H1 (cell line): ENCODE measurements at regions not wholly inside any gene's neighbourhood (a gene's known extent, or its start where the extent isn't known, plus 50 kb on each side); places are given as distances from the start of the nearest gene placed in this dataset.
"Not testable (repeated sequence)": the region's sequence is repeated elsewhere in the genome, so short reads cannot be mapped to it uniquely, and the experiment has no call there.

Experiments
- CTCF ChIA-PET: fragments of 300-600 bp; sonication (Branson Sonifier 250); formaldehyde crosslinking; loops from one replicate; lab custom pipeline; 2021; ENCODE audit not compliant: partially characterized antibody; lab: Charles Lee
- POLR2A ChIA-PET: fragments of 300-600 bp; sonication (Branson Sonifier 250); formaldehyde crosslinking; loops from one replicate; lab custom pipeline; 2021; ENCODE audit warnings: inconsistent platforms; ENCODE audit not compliant: partially characterized antibody; lab: Charles Lee
- DNase-seq, 2 experiments: peaks; one replicate each; pipeline versions ENCODE4 v3.0.0 to v3.0.0-alpha.2; 2010 to 2022; ENCODE audit warnings: low spot score in 2 of 2, low read depth in 1 of 2, mixed read lengths in 1 of 2
- FAIRE-seq: peaks from 2 replicates; lab custom pipeline; 2011; peaks lifted over from hg19 to GRCh38; lab: Jason Lieb, UNC
- H2AFZ ChIP-seq: 2 replicates; pipeline ENCODE4 v1.8.1; 2012; ENCODE audit warnings: low read length, inconsistent platforms
- H2AK5ac ChIP-seq: 2 replicates; pipeline ENCODE4 v1.6.1; 2013; ENCODE audit warnings: low read depth, low read length
- H2BK120ac ChIP-seq: replicated peaks from 2 replicates; pipeline ENCODE3; 2013; ENCODE audit warnings: low read depth, low read length, inconsistent platforms
- H2BK12ac ChIP-seq: 2 replicates; pipeline ENCODE4 v1.6.1; 2013; ENCODE audit warnings: low read depth, low read length
- H2BK15ac ChIP-seq: 2 replicates; pipeline ENCODE4 v1.6.1; 2013; ENCODE audit warnings: low read length
- H2BK20ac ChIP-seq: 2 replicates; pipeline ENCODE4 v1.6.1; 2013; ENCODE audit warnings: low read length
- H2BK5ac ChIP-seq: 2 replicates; pipeline ENCODE4 v1.6.1; 2013; ENCODE audit warnings: low read depth, low read length
- H3K14ac ChIP-seq: 2 replicates; pipeline ENCODE4 v1.6.1; 2013; ENCODE audit warnings: inconsistent platforms; ENCODE audit not compliant: insufficient read length
- H3K18ac ChIP-seq: 2 replicates; pipeline ENCODE4 v1.6.1; 2013; ENCODE audit warnings: low read length; ENCODE audit errors: extremely low read depth
- H3K23ac ChIP-seq: 2 replicates; pipeline ENCODE4 v1.6.1; 2013; ENCODE audit warnings: inconsistent platforms; ENCODE audit not compliant: insufficient read length
- H3K23me2 ChIP-seq: 2 replicates; pipeline ENCODE4 v1.6.1; 2013; ENCODE audit warnings: low read depth, low read length
- H3K27ac ChIP-seq: 2 replicates; pipeline ENCODE4 v1.6.1; 2011; ENCODE audit warnings: low read depth, low read length, inconsistent platforms
- H3K27me3 ChIP-seq, 4 experiments: replicated peaks in 1 of 4; 1 replicate in 1 of 4; 2 replicates in 3 of 4; pipeline versions ENCODE4 v1.6.1 to v1.8.1; 2011 to 2013; ENCODE audit warnings: low read length in 3 of 4, mild to moderate bottlenecking in 3 of 4, inconsistent platforms in 2 of 4, mixed read lengths in 2 of 4, moderate library complexity in 1 of 4; ENCODE audit not compliant: control insufficient read depth in 3 of 4, insufficient read depth in 3 of 4; ENCODE audit errors: extremely low read depth in 1 of 4
- H3K36me3 ChIP-seq, 4 experiments: 2 replicates each; pipeline versions ENCODE4 v1.6.1 to v1.8.1; 2011 to 2013; ENCODE audit warnings: mild to moderate bottlenecking in 4 of 4, low read length in 3 of 4, moderate library complexity in 2 of 4, control low read depth in 1 of 4, inconsistent platforms in 1 of 4; ENCODE audit not compliant: insufficient read depth in 4 of 4, control insufficient read depth in 2 of 4
- H3K4ac ChIP-seq: replicated peaks from 2 replicates; pipeline ENCODE3; 2013; ENCODE audit warnings: low read length, low read depth, mixed read lengths, inconsistent platforms; ENCODE audit not compliant: insufficient read length
- H3K4me1 ChIP-seq, 4 experiments: replicated peaks in 1 of 4; 1 replicate in 1 of 4; 2 replicates in 3 of 4; pipeline versions ENCODE4 v1.6.1 to v1.8.1; 2011 to 2013; ENCODE audit warnings: low read length in 3 of 4, inconsistent platforms in 2 of 4, mixed read lengths in 1 of 4; ENCODE audit not compliant: insufficient read depth in 4 of 4, control insufficient read depth in 3 of 4
- H3K4me2 ChIP-seq, 2 experiments: 2 replicates each; pipeline versions ENCODE4 v1.6.1 to v1.8.1; 2011 to 2013; ENCODE audit warnings: low read depth in 2 of 2, low read length in 2 of 2, control low read depth in 1 of 2, inconsistent platforms in 1 of 2, mild to moderate bottlenecking in 1 of 2; ENCODE audit not compliant: insufficient read depth in 1 of 2
- H3K4me3 ChIP-seq, 4 experiments: fragments of 200-600, 300-600 bp in 1 of 4; sonication (generic), shearing (Covaris generic), sonication (Bioruptor Twin) in 1 of 4; 2 replicates each; pipeline versions ENCODE4 v1.5.1 to v1.8.1; 2011 to 2016; ENCODE audit warnings: low read length in 4 of 4, low read depth in 3 of 4, control low read depth in 2 of 4, inconsistent platforms in 2 of 4, mild to moderate bottlenecking in 2 of 4, mixed read lengths in 1 of 4, moderate library complexity in 1 of 4; ENCODE audit not compliant: insufficient read depth in 2 of 4; ENCODE audit errors: extremely low read depth in 1 of 4
- H3K56ac ChIP-seq: replicated peaks from 2 replicates; pipeline ENCODE3; 2013; ENCODE audit warnings: low read depth, mild to moderate bottlenecking, mixed read lengths, low read length, inconsistent platforms; ENCODE audit not compliant: insufficient read length
- H3K79me1 ChIP-seq: 2 replicates; pipeline ENCODE4 v1.6.1; 2013; ENCODE audit warnings: low read depth, low read length, control low read depth
- H3K79me2 ChIP-seq, 2 experiments: 2 replicates each; pipeline versions ENCODE4 v1.6.1 to v1.8.1; 2012 to 2013; ENCODE audit warnings: low read length in 2 of 2, mild to moderate bottlenecking in 2 of 2, inconsistent platforms in 1 of 2; ENCODE audit not compliant: insufficient read depth in 2 of 2, control insufficient read depth in 1 of 2
- H3K9ac ChIP-seq, 4 experiments: replicated peaks in 1 of 4; 1 replicate in 1 of 4; 2 replicates in 3 of 4; pipeline versions ENCODE4 v1.6.1 to v1.8.1; 2011 to 2013; ENCODE audit warnings: low read depth in 3 of 4, low read length in 3 of 4, control low read depth in 2 of 4, mild to moderate bottlenecking in 2 of 4, moderate library complexity in 2 of 4, inconsistent platforms in 1 of 4; ENCODE audit errors: extremely low read depth in 1 of 4
- H3K9me3 ChIP-seq, 2 experiments: 2 replicates each; pipeline versions ENCODE4 v1.6.1 to v1.8.1; 2012 to 2013; ENCODE audit warnings: mild to moderate bottlenecking in 2 of 2, moderate library complexity in 2 of 2, control low read depth in 1 of 2, inconsistent platforms in 1 of 2, low read depth in 1 of 2, low read length in 1 of 2, mixed read lengths in 1 of 2; ENCODE audit not compliant: insufficient read depth in 2 of 2
- H4K20me1 ChIP-seq, 2 experiments: replicated peaks in 1 of 2; 2 replicates each; pipeline versions ENCODE3 to v1.8.1; 2011 to 2013; ENCODE audit warnings: inconsistent platforms in 2 of 2, low read length in 2 of 2, mild to moderate bottlenecking in 1 of 2; ENCODE audit not compliant: insufficient read depth in 2 of 2, control insufficient read depth in 1 of 2
- H4K5ac ChIP-seq: 2 replicates; pipeline ENCODE4 v1.6.1; 2013; ENCODE audit warnings: low read length, low read depth, mixed read lengths, inconsistent platforms; ENCODE audit not compliant: insufficient read length
- H4K8ac ChIP-seq: 2 replicates; pipeline ENCODE4 v1.8.0; 2013; ENCODE audit warnings: mild to moderate bottlenecking, moderate library complexity, low read length, inconsistent platforms; ENCODE audit not compliant: insufficient read depth; ENCODE audit errors: extremely low read depth
- H4K91ac ChIP-seq: replicated peaks from 2 replicates; pipeline ENCODE3; 2013; ENCODE audit warnings: low read length, mixed read lengths, inconsistent platforms; ENCODE audit not compliant: insufficient read length
- WGBS, 2 experiments: shearing (Covaris generic) in 1 of 2; methylation state at CpG; one replicate each; pipeline versions ENCODE4 v1.1.6 to v1.1.7; 2013 to 2015; ENCODE audit warnings: low lambda C conversion rate in 2 of 2, mixed read lengths in 2 of 2, inconsistent platforms in 1 of 2, low coverage in 1 of 2, missing lambda C conversion rate in 1 of 2; ENCODE audit not compliant: insufficient replicate concordance in 2 of 2, insufficient coverage in 1 of 2, insufficient read length in 1 of 2; ENCODE audit errors: extremely low coverage in 1 of 2, missing lambda C conversion rate in 1 of 2; 5-methylcytosine and 5-hydroxymethylcytosine counted together

GRCh38 chr2:91588782-91589223, 2897.3 kb downstream of the RPIA start:
- peaks cover 2 to 13% (median 9%) of the 10 kb centered on the region in 4 experiments for H3K27me3 ChIP-seq
- H3K9me3 ChIP-seq = peaks cover 6 to 25% of the 10 kb centered on the region in 2 experiments; a peak in 3 of 4 replicates
- H3K18ac ChIP-seq, H3K14ac ChIP-seq, H4K5ac ChIP-seq, H3K4me3 ChIP-seq, H3K79me2 ChIP-seq, H3K36me3 ChIP-seq, H3K4me1 ChIP-seq, H3K23me2 ChIP-seq, H3K9ac ChIP-seq, H2AFZ ChIP-seq, H3K56ac ChIP-seq, CTCF ChIA-PET, POLR2A ChIA-PET, H2BK20ac ChIP-seq, FAIRE-seq, H4K8ac ChIP-seq, H3K23ac ChIP-seq, H4K20me1 ChIP-seq, H2BK15ac ChIP-seq, H3K4me2 ChIP-seq, H3K27ac ChIP-seq, H4K91ac ChIP-seq, DNase-seq, H3K79me1 ChIP-seq, H3K4ac ChIP-seq, H2BK12ac ChIP-seq, H2BK5ac ChIP-seq, H2AK5ac ChIP-seq, H2BK120ac ChIP-seq: not testable (repeated sequence)
- WGBS, 2 experiments = 93% methylated on average over 12 of the region's 36 CpGs; no CpG with 5 or more reads in 1 of the 2 experiments
